Small intestine (tissue), 7 donors: ENCODE measurements at regions not wholly inside any gene's neighbourhood (a gene's known extent, or its start where the extent isn't known, plus 50 kb on each side); places are given as distances from the start of the nearest gene placed in this dataset.

Experiments
- DNase-seq, 2 donors: peaks; one replicate each; pipeline versions ENCODE4 v3.0.0 to v3.0.0-alpha.2; 2013
- FAIRE-seq: peaks from 2 replicates; lab custom pipeline; 2012; peaks lifted over from hg19 to GRCh38; lab: Jason Lieb, UNC
- H3K27ac ChIP-seq, 3 donors: one replicate each; pipeline ENCODE4 v1.5.1; 2013; ENCODE audit warnings: low read length in 2 of 3, mild to moderate bottlenecking in 2 of 3, control low read depth in 1 of 3, inconsistent platforms in 1 of 3, low read depth in 1 of 3, moderate library complexity in 1 of 3
- H3K27me3 ChIP-seq, 3 donors: one replicate each; pipeline ENCODE4 v1.6.1; 2013; ENCODE audit warnings: low read length in 3 of 3, inconsistent platforms in 1 of 3; ENCODE audit not compliant: control insufficient read depth in 3 of 3, insufficient read depth in 3 of 3
- H3K36me3 ChIP-seq, 3 donors: one replicate each; pipeline ENCODE4 v1.6.1; 2013; ENCODE audit warnings: low read length in 3 of 3, inconsistent platforms in 1 of 3, low read depth in 1 of 3, mild to moderate bottlenecking in 1 of 3, moderate library complexity in 1 of 3; ENCODE audit not compliant: control insufficient read depth in 3 of 3, insufficient read depth in 2 of 3
- H3K4me1 ChIP-seq, 3 donors: one replicate each; pipeline ENCODE4 v1.6.1; 2013; ENCODE audit warnings: low read length in 2 of 3, inconsistent platforms in 1 of 3, low read depth in 1 of 3, mild to moderate bottlenecking in 1 of 3, moderate library complexity in 1 of 3; ENCODE audit not compliant: control insufficient read depth in 3 of 3, insufficient read depth in 2 of 3
- H3K4me3 ChIP-seq, 3 donors: one replicate each; pipeline ENCODE4 v1.5.1; 2013; ENCODE audit warnings: low read length in 3 of 3, control low read depth in 1 of 3, inconsistent platforms in 1 of 3, low read depth in 1 of 3, mild to moderate bottlenecking in 1 of 3, moderate library complexity in 1 of 3
- H3K9me3 ChIP-seq, 2 donors: one replicate each; pipeline ENCODE4 v1.6.1; 2013; ENCODE audit warnings: low read depth in 1 of 2, low read length in 1 of 2; ENCODE audit not compliant: control insufficient read depth in 2 of 2, insufficient read depth in 1 of 2
- WGBS, 3 donors: extraction: QIAGEN DNeasy Blood & Tissue Kit; methylation state at CpG; one replicate each; pipeline ENCODE4 v1.1.7; 2013; 5-methylcytosine and 5-hydroxymethylcytosine counted together
- donor health status: healthy with polysubstance abuse.
- donor health status: control.
- donor health status: control.
- donor health status: Bipolar disorder and iron deficiency.
- donor health status: healthy.

- Histone ChIP-seq H3K27me3 (peaks cover 0 to 64% (median 35%) of the 10 kb centered on the region in 3 donors), H3K4me3 (peak overlapping the region; percentile 10 to 50 (median 38)), H3K36me3 (peaks cover 0 to 2% (median 0%) of the 10 kb centered on the region in 3 donors), H3K9me3 (no peaks in the 10 kb centered on the region), H3K27ac (peak overlapping the region in 1 of 3 donors; percentile 32), H3K4me1 (peaks cover 0 to 34% (median 7%) of the 10 kb centered on the region in 3 donors)
- DNase-seq (peak; percentile 82 to 91), FAIRE-seq (no peak)
- 1 to 4% (median 1%) methylated on average over 65 of the region's 65 CpGs for WGBS, 3 donors
These were observed 124.7 kb upstream of the C11orf58 start for GRCh38 chr11:16613512-16614381.

GRCh38 chr11:16613262-16613511, 125.3 kb upstream of the C11orf58 start:
- no peak for FAIRE-seq
- Histone ChIP-seq H3K36me3 (peaks cover 0 to 2% (median 0%) of the 10 kb centered on the region in 3 donors), H3K4me1 (peaks cover 0 to 34% (median 7%) of the 10 kb centered on the region in 3 donors), H3K4me3 (peak overlapping the region; percentile 4 to 50 (median 38)), H3K27me3 (peaks cover 0 to 68% (median 35%) of the 10 kb centered on the region in 3 donors), H3K9me3 (no peaks in the 10 kb centered on the region), H3K27ac (peak overlapping the region in 1 of 3 donors; percentile 22)
- DNase-seq = peak in 1 of 2 donors; percentile 44
- 1 to 4% (median 1%) methylated on average over 13 of the region's 13 CpGs for WGBS, 3 donors

- WGBS, 3 donors = 3 to 6% (median 5%) methylated on average over 26 of the region's 26 CpGs
- DNase-seq = peak in 1 of 2 donors; percentile 59
- H3K36me3 ChIP-seq = peaks cover 0 to 2% (median 0%) of the 10 kb centered on the region in 3 donors
- H3K4me1 ChIP-seq = peaks cover 0 to 39% (median 7%) of the 10 kb centered on the region in 3 donors
- H3K9me3 ChIP-seq = no peaks in the 10 kb centered on the region
- H3K4me3 ChIP-seq = peak overlapping the region in 1 of 3 donors; percentile 50
- H3K27me3 ChIP-seq = peaks cover 0 to 72% (median 40%) of the 10 kb centered on the region in 3 donors
- H3K27ac ChIP-seq = peak overlapping the region in 1 of 3 donors; percentile 22
- no peak for FAIRE-seq
These were observed 125.7 kb upstream of the C11orf58 start for GRCh38 chr11:16612566-16613261.

- Histone ChIP-seq H3K36me3 (peaks cover 0 to 2% (median 0%) of the 10 kb centered on the region in 3 donors), H3K4me1 (peaks cover 0 to 42% (median 7%) of the 10 kb centered on the region in 3 donors), H3K27me3 (peaks cover 0 to 79% (median 42%) of the 10 kb centered on the region in 3 donors), H3K9me3 (no peaks in the 10 kb centered on the region), H3K4me3 (peak overlapping the region in 1 of 3 donors; percentile 11), H3K27ac (peak overlapping the region in 1 of 3 donors; percentile 21)
- WGBS, 3 donors = 6 to 14% (median 14%) methylated on average over 11 of the region's 11 CpGs
- DNase-seq (peak; percentile 56 to 63), FAIRE-seq (no peak)
These were observed 126.4 kb upstream of the C11orf58 start for GRCh38 chr11:16611926-16612565.

- Histone ChIP-seq H3K36me3 (peaks cover 0 to 2% (median 0%) of the 10 kb centered on the region in 3 donors), H3K4me1 (peaks cover 0 to 45% (median 7%) of the 10 kb centered on the region in 3 donors), H3K4me3 (peak overlapping the region in 1 of 3 donors; percentile 11), H3K27me3 (peaks cover 0 to 83% (median 42%) of the 10 kb centered on the region in 3 donors), H3K27ac (peak overlapping the region in 1 of 3 donors; percentile 48), H3K9me3 (no peaks in the 10 kb centered on the region)
- FAIRE-seq = no peak
- no peak for DNase-seq
- WGBS, 3 donors = 3 to 12% (median 12%) methylated on average over 14 of the region's 14 CpGs
These were observed 127.0 kb upstream of the C11orf58 start for GRCh38 chr11:16611401-16611921.

GRCh38 chr11:16610738-16611388, 127.6 kb upstream of the C11orf58 start:
- H3K27me3 ChIP-seq = peaks cover 0 to 84% (median 42%) of the 10 kb centered on the region in 3 donors
- peak overlapping the region in 1 of 3 donors; percentile 1 for H3K4me3 ChIP-seq
- FAIRE-seq = no peak
- 11 to 15% (median 14%) methylated on average over 37 to 39 of the region's 39 CpGs for WGBS, 3 donors
- peaks cover 0 to 2% (median 0%) of the 10 kb centered on the region in 3 donors for H3K36me3 ChIP-seq
- H3K9me3 ChIP-seq = no peaks in the 10 kb centered on the region
- H3K27ac ChIP-seq = peak overlapping the region in 1 of 3 donors; percentile 48
- peak in 1 of 2 donors; percentile 33 for DNase-seq
- H3K4me1 ChIP-seq = peaks cover 0 to 45% (median 7%) of the 10 kb centered on the region in 3 donors

- H3K9me3 ChIP-seq = no peaks in the 10 kb centered on the region
- peak overlapping the region in 1 of 3 donors; percentile 7 for H3K27ac ChIP-seq
- H3K27me3 ChIP-seq = peaks cover 0 to 88% (median 42%) of the 10 kb centered on the region in 3 donors
- peaks cover 0 to 45% (median 7%) of the 10 kb centered on the region in 3 donors for H3K4me1 ChIP-seq
- H3K4me3 ChIP-seq = no peak overlapping the region
- 39 to 56% (median 47%) methylated on average over 23 of the region's 23 CpGs for WGBS, 3 donors
- H3K36me3 ChIP-seq = peaks cover 0 to 2% (median 0%) of the 10 kb centered on the region in 3 donors
- no peak for DNase-seq
- FAIRE-seq = no peak
These were observed 128.2 kb upstream of the C11orf58 start for GRCh38 chr11:16610213-16610737.
